Neuronal stem cell (in vitro differentiated cells): ENCODE measurements at regions not wholly inside any gene's neighbourhood (a gene's known extent, or its start where the extent isn't known, plus 50 kb on each side); places are given as distances from the start of the nearest gene placed in this dataset.

Experiments
- DNase-seq: peaks from one replicate; pipeline ENCODE4 v3.0.0-alpha.2; 2013; ENCODE audit warnings: low spot score
- H2AFZ ChIP-seq: one replicate; pipeline ENCODE4 v1.6.1; 2013; ENCODE audit warnings: mild to moderate bottlenecking, low read length, inconsistent platforms
- H2AK5ac ChIP-seq: 2 replicates; pipeline ENCODE4 v1.6.1; 2013; ENCODE audit warnings: low read depth, mild to moderate bottlenecking, inconsistent platforms, low read length, moderate library complexity, mixed read lengths
- H2BK120ac ChIP-seq: 2 replicates; pipeline ENCODE4 v1.6.1; 2013; ENCODE audit warnings: low read depth, mild to moderate bottlenecking, inconsistent platforms, low read length, moderate library complexity, mixed read lengths
- H2BK12ac ChIP-seq: one replicate; pipeline ENCODE4 v1.6.1; 2013; ENCODE audit warnings: low read length, inconsistent platforms
- H2BK15ac ChIP-seq: 2 replicates; pipeline ENCODE4 v1.6.1; 2013; ENCODE audit warnings: mild to moderate bottlenecking, low read length, inconsistent platforms, mixed read lengths
- H2BK5ac ChIP-seq: one replicate; pipeline ENCODE4 v1.6.1; 2013; ENCODE audit warnings: inconsistent platforms, mild to moderate bottlenecking, low read length, moderate library complexity
- H3K14ac ChIP-seq: one replicate; pipeline ENCODE4 v1.6.1; 2013; ENCODE audit warnings: low read length, inconsistent platforms
- H3K18ac ChIP-seq: 2 replicates; pipeline ENCODE4 v1.6.1; 2013; ENCODE audit warnings: low read length, inconsistent platforms
- H3K23ac ChIP-seq: 2 replicates; pipeline ENCODE4 v1.6.1; 2013; ENCODE audit warnings: low read depth, mild to moderate bottlenecking, mixed read lengths, low read length, inconsistent platforms; ENCODE audit not compliant: poor library complexity
- H3K27ac ChIP-seq: replicated peaks from 3 replicates; pipeline ENCODE4 v1.5.1; 2013; ENCODE audit warnings: low read length, inconsistent platforms
- H3K27me3 ChIP-seq, 3 experiments: 2 replicates each; pipeline ENCODE4 v1.6.1; 2013; ENCODE audit warnings: low read length in 3 of 3, mild to moderate bottlenecking in 2 of 3, inconsistent platforms in 1 of 3, low read depth in 1 of 3, mixed read lengths in 1 of 3, moderate library complexity in 1 of 3; ENCODE audit not compliant: control insufficient read depth in 3 of 3, insufficient read depth in 3 of 3
- H3K36me3 ChIP-seq, 2 donors: replicated peaks in 1 of 2; 2 replicates each; pipeline ENCODE4 v1.6.1; 2013; ENCODE audit warnings: low read length in 2 of 2; ENCODE audit not compliant: control insufficient read depth in 2 of 2, insufficient read depth in 2 of 2
- H3K4ac ChIP-seq: 2 replicates; pipeline ENCODE4 v1.6.1; 2013; ENCODE audit warnings: inconsistent platforms, mild to moderate bottlenecking, low read length, moderate library complexity
- H3K4me1 ChIP-seq, 2 donors: 1 replicate in 1 of 2; 2 replicates in 1 of 2; pipeline ENCODE4 v1.6.1; 2013; ENCODE audit warnings: low read length in 2 of 2, low read depth in 1 of 2; ENCODE audit not compliant: control insufficient read depth in 2 of 2, insufficient read depth in 1 of 2
- H3K4me2 ChIP-seq: one replicate; pipeline ENCODE4 v1.6.1; 2013; ENCODE audit warnings: mild to moderate bottlenecking, low read length, inconsistent platforms; ENCODE audit not compliant: insufficient read depth, poor library complexity, severe bottlenecking
- H3K4me3 ChIP-seq, 2 donors: 2 replicates each; pipeline ENCODE4 v1.5.1; 2013; ENCODE audit warnings: low read length in 2 of 2, mild to moderate bottlenecking in 2 of 2, inconsistent platforms in 1 of 2, moderate library complexity in 1 of 2
- H3K79me1 ChIP-seq: one replicate; pipeline ENCODE4 v1.6.1; 2013; ENCODE audit warnings: low read depth, mild to moderate bottlenecking, inconsistent platforms, low read length, moderate library complexity
- H3K9ac ChIP-seq: one replicate; pipeline ENCODE4 v1.6.1; 2013; ENCODE audit warnings: mild to moderate bottlenecking, low read depth, low read length, inconsistent platforms; ENCODE audit not compliant: poor library complexity
- H3K9me3 ChIP-seq, 2 donors: replicated peaks in 1 of 2; 2 replicates each; pipeline versions ENCODE3 to v1.6.1; 2013; ENCODE audit warnings: low read length in 2 of 2, mild to moderate bottlenecking in 2 of 2, inconsistent platforms in 1 of 2, low read depth in 1 of 2, mixed read lengths in 1 of 2, moderate library complexity in 1 of 2; ENCODE audit not compliant: control insufficient read depth in 2 of 2, insufficient read depth in 1 of 2
- H4K8ac ChIP-seq: one replicate; pipeline ENCODE4 v1.6.1; 2013; ENCODE audit warnings: low read depth, mild to moderate bottlenecking, inconsistent platforms, low read length, moderate library complexity
- H4K91ac ChIP-seq: one replicate; pipeline ENCODE4 v1.6.1; 2013; ENCODE audit warnings: low read length, low read depth, mild to moderate bottlenecking, inconsistent platforms; ENCODE audit not compliant: poor library complexity
- WGBS, 2 donors: extraction: QIAGEN DNeasy Blood & Tissue Kit; methylation state at CpG; one replicate each; pipeline ENCODE4 v1.1.7; 2013; ENCODE audit warnings: missing lambda C conversion rate in 2 of 2, mixed read lengths in 1 of 2; ENCODE audit not compliant: insufficient read length in 2 of 2, insufficient replicate concordance in 1 of 2; ENCODE audit errors: extremely low coverage in 2 of 2; 5-methylcytosine and 5-hydroxymethylcytosine counted together

DNA sequence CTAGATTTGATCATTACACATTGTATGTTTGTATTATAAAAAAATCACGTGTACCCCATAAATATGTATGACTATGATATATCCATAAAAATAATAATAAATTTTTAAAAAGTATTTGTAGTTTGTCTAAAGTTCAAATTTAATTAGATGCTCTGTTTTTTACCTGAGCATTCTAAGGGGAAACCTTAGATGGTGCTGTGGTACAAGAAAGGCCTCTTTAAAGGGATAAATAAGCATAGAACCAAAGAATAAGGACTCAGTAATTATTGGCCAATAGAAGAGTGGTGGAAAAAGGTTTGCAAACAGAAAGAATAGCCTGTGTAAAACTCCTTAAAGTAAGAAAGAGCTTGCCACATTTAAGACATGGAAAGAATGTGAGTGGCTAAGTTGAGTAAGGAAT is 580.1 kb upstream of the SEL1L start:
- no peak overlapping the region for H2AFZ ChIP-seq
- H4K91ac ChIP-seq = no peak overlapping the region
- no peak overlapping the region for H2BK5ac ChIP-seq
- H3K4me1 ChIP-seq = no peaks in the 10 kb centered on the region
- no peak overlapping the region for H3K9ac ChIP-seq
- no peak overlapping the region for H3K14ac ChIP-seq
- no CpG with 5 or more reads among the region's 1 CpG for WGBS, 2 donors
- H3K4me2 ChIP-seq = no peak overlapping the region
- no peak overlapping the region for H4K8ac ChIP-seq
- no peak overlapping the region for H3K4me3 ChIP-seq
- no peaks in the 10 kb centered on the region for H3K27me3 ChIP-seq
- no peak overlapping the region for H3K23ac ChIP-seq
- H2BK15ac ChIP-seq = no peak overlapping the region
- H3K4ac ChIP-seq = no peak overlapping the region
- H2AK5ac ChIP-seq = no peak overlapping the region
- no peak overlapping the region for H3K27ac ChIP-seq
- H3K79me1 ChIP-seq = no peaks in the 10 kb centered on the region
- no peak overlapping the region for H3K18ac ChIP-seq
- H2BK12ac ChIP-seq = no peak overlapping the region
- no peaks in the 10 kb centered on the region for H3K36me3 ChIP-seq
- no peak for DNase-seq
- peaks cover 0 to 2% of the 10 kb centered on the region in 2 donors for H3K9me3 ChIP-seq
- no peak overlapping the region for H2BK120ac ChIP-seq

DNA sequence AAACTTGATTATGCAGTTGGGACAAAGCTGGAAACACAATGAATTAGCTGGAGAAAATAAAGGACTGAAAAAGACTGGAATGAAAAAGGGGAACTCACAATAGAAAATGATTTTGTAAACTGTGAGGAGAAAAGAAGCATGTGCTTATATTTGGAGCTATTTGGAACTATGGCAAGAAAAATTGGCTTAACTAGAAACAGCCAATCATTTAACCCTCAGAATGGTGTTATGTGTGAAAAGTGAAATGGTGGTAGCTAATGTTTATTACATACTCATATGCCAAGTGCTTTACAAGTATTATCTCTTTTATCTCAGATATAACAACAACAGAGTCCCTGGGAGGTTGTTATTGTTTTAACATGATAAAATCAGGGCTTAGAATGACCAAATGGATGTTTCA is 583.1 kb upstream of the SEL1L start:
- H4K91ac ChIP-seq = no peak overlapping the region
- H2AFZ ChIP-seq = no peak overlapping the region
- no peak overlapping the region for H2BK5ac ChIP-seq
- peaks cover 0 to 2% of the 10 kb centered on the region in 2 donors for H3K9me3 ChIP-seq
- H3K27ac ChIP-seq = no peak overlapping the region
- no peak overlapping the region for H2BK15ac ChIP-seq
- no peak overlapping the region for H4K8ac ChIP-seq
- H3K79me1 ChIP-seq = no peaks in the 10 kb centered on the region
- no peak overlapping the region for H2BK120ac ChIP-seq
- no peak overlapping the region for H3K14ac ChIP-seq
- H2AK5ac ChIP-seq = no peak overlapping the region
- H3K4me2 ChIP-seq = no peak overlapping the region
- no peak overlapping the region for H3K18ac ChIP-seq
- no peak overlapping the region for H3K4me3 ChIP-seq
- no peak overlapping the region for H3K23ac ChIP-seq
- no peaks in the 10 kb centered on the region for H3K27me3 ChIP-seq
- no peak overlapping the region for H3K4ac ChIP-seq
- H3K4me1 ChIP-seq = no peaks in the 10 kb centered on the region
- no peak overlapping the region for H3K9ac ChIP-seq
- no peaks in the 10 kb centered on the region for H3K36me3 ChIP-seq
- DNase-seq = no peak
- H2BK12ac ChIP-seq = no peak overlapping the region

DNA sequence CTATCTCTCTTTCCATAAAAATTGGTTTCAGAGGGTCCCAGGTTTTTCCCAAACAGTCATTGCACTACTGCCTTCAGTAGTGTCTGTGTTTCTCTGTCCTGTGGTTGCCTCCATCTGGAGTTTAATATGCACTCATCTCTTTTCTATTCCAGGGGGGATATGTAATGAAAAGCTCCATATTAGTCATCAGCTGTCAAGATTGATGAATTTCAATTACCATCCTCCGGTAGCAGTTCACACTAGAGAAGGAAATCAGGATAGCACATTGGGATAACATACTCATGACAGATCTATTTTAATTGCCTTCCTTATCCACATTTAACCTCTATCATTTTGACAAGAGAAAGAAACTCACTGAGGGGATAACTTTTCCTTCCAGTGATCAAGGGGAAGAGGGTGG is 589.0 kb upstream of the SEL1L start:
- no peak overlapping the region for H3K4ac ChIP-seq
- DNase-seq = no peak
- H2BK5ac ChIP-seq = no peak overlapping the region
- H3K23ac ChIP-seq = no peak overlapping the region
- no peak overlapping the region for H3K18ac ChIP-seq
- no peak overlapping the region for H2AK5ac ChIP-seq
- H2BK12ac ChIP-seq = no peak overlapping the region
- H4K91ac ChIP-seq = no peak overlapping the region
- no peaks in the 10 kb centered on the region for H3K36me3 ChIP-seq
- H2AFZ ChIP-seq = no peak overlapping the region
- no peak overlapping the region for H2BK120ac ChIP-seq
- no peak overlapping the region for H3K9ac ChIP-seq
- H3K27ac ChIP-seq = no peak overlapping the region
- H3K9me3 ChIP-seq = no peaks in the 10 kb centered on the region
- no peak overlapping the region for H3K14ac ChIP-seq
- H3K4me2 ChIP-seq = no peak overlapping the region
- H2BK15ac ChIP-seq = no peak overlapping the region
- no peaks in the 10 kb centered on the region for H3K79me1 ChIP-seq
- H4K8ac ChIP-seq = no peak overlapping the region
- H3K4me3 ChIP-seq = no peak overlapping the region
- no peaks in the 10 kb centered on the region for H3K27me3 ChIP-seq
- no CpG with 5 or more reads among the region's 1 CpG for WGBS, 2 donors
- H3K4me1 ChIP-seq = no peaks in the 10 kb centered on the region

DNA sequence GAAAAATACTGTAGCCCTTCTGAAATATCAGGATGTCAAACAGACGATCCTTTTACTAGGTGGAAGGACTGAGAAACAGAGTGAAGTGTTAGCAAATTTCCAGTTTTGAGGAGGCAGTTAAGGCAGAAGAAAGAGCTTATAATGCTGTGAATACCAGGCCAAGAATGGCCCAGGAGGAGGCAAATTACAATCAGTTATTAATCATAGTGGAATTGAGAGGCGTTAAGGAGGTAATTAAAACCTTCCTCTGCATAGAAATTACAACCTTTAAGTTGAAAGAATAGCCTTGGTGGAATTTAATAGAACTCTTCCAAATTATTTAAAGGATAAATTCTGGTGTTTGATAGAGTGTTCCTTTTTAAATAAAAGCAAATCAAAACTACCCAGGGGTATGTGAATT is 590.9 kb upstream of the SEL1L start:
- WGBS, 2 donors = no CpG with 5 or more reads among the region's 2 CpGs

More for the DNA sequence above, 590.9 kb upstream of the SEL1L start:
- Histone ChIP-seq H3K79me1 (no peaks in the 10 kb centered on the region), H2BK5ac (no peak overlapping the region), H3K4me2 (no peak overlapping the region), H2BK15ac (no peak overlapping the region), H3K4me3 (no peak overlapping the region), H4K91ac (no peak overlapping the region), H2AFZ (no peak overlapping the region), H3K36me3 (no peaks in the 10 kb centered on the region), H2BK120ac (no peak overlapping the region), H3K9ac (no peak overlapping the region), H4K8ac (no peak overlapping the region), H3K27me3 (no peaks in the 10 kb centered on the region), H3K4ac (no peak overlapping the region), H2AK5ac (no peak overlapping the region), H2BK12ac (no peak overlapping the region), H3K9me3 (no peaks in the 10 kb centered on the region), H3K4me1 (no peaks in the 10 kb centered on the region), H3K14ac (no peak overlapping the region), H3K27ac (no peak overlapping the region), H3K18ac (no peak overlapping the region), H3K23ac (no peak overlapping the region)
- no peak for DNase-seq
